Activated T-cell treated with anti-CD3 and anti-CD28 coated beads, Interleukin-2, amount 50 U/mL, for 72 hours (primary cell): ENCODE measurements at regions not wholly inside any gene's neighbourhood (a gene's known extent, or its start where the extent isn't known, plus 50 kb on each side); places are given as distances from the start of the nearest gene placed in this dataset.

Source experiments
- ATAC-seq, 2 donors: fragments of 150-1000 bp; cut with Tn5 transposase; replicated peaks in 1 of 2; 2 replicates each; pipeline ENCODE4 v1.10.0; 2021; ENCODE audit warnings: moderate library complexity in 2 of 2, mild to moderate bottlenecking in 1 of 2
- DNase-seq, 2 donors: peaks; one replicate each; pipeline ENCODE4 v3.0.0; 2021 to 2022; ENCODE audit warnings: mixed read lengths in 1 of 2
- H3K27ac Mint-ChIP-seq: one replicate; pipeline ENCODE4 v1.8.0; 2022; ENCODE audit warnings: mild to moderate bottlenecking, moderate library complexity, mixed read lengths
- H3K27me3 Mint-ChIP-seq: one replicate; pipeline ENCODE4 v1.8.0; 2022; ENCODE audit warnings: low read depth, mixed read lengths
- H3K36me3 Mint-ChIP-seq, 2 donors: one replicate each; pipeline ENCODE4 v1.8.0; 2022; ENCODE audit warnings: mixed read lengths in 2 of 2, mild to moderate bottlenecking in 1 of 2; ENCODE audit not compliant: insufficient read depth in 2 of 2
- H3K4me1 Mint-ChIP-seq: one replicate; pipeline ENCODE4 v1.8.0; 2022; ENCODE audit warnings: low read depth, mixed read lengths
- H3K4me3 Mint-ChIP-seq, 2 donors: one replicate each; pipeline ENCODE4 v1.8.0; 2022; ENCODE audit warnings: mild to moderate bottlenecking in 2 of 2, mixed read lengths in 2 of 2, moderate library complexity in 2 of 2
- H3K9me3 Mint-ChIP-seq, 2 donors: one replicate each; pipeline ENCODE4 v1.8.0; 2022; ENCODE audit warnings: mixed read lengths in 2 of 2

DNA sequence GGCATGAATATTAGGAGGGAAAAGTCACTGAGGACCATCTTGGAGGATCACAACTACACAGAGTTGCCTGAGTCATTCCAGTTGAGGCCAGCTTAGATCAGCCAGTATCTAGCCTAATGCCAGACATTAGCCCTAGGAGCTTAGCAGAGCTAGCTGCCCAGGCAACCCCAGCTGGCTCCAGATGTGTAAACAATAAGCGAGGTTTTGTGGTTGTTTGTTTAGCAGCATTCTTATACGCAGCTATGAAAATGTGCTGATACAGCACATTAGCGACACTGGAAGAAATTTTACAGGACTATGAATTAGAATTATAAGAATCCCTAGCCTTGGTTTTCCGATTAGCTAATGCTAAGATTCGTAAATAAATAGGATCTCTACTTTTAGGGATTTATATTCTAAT is 59.3 kb downstream of the BTBD3 start:
- DNase-seq (no peak), ATAC-seq (no peak)
- Mint-ChIP-seq H3K27me3 (peaks cover 7% of the 10 kb centered on the region), H3K4me1 (no peaks in the 10 kb centered on the region), H3K36me3 (no peaks in the 10 kb centered on the region), H3K27ac (no peak overlapping the region), H3K4me3 (no peak overlapping the region), H3K9me3 (peaks cover 1 to 4% of the 10 kb centered on the region in 2 donors)

DNA sequence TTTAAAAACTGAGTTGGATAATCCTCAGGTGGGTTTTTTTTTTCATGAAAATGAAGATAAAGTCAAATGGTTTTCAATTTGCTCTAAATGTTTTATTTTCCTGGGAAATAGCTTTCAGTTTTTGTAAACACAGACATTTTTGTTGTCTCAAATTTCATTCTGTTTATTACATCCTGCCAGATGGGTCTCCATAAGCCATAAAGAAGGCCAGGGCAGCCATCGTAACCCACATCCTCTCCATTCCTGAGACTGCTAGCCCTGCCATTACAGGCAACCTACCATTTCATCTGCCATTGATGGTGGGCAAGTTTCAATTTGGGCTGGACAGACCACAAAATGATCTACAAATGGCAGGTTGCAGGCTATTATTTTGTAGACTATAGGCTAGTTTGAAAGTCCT is 60.8 kb downstream of the BTBD3 start:
- Mint-ChIP-seq H3K9me3 (peaks cover 1 to 2% of the 10 kb centered on the region in 2 donors), H3K4me1 (no peaks in the 10 kb centered on the region), H3K4me3 (no peak overlapping the region), H3K27ac (no peak overlapping the region), H3K36me3 (no peaks in the 10 kb centered on the region), H3K27me3 (peaks cover 7% of the 10 kb centered on the region)
- no peak for ATAC-seq
- DNase-seq, result no peak

DNA sequence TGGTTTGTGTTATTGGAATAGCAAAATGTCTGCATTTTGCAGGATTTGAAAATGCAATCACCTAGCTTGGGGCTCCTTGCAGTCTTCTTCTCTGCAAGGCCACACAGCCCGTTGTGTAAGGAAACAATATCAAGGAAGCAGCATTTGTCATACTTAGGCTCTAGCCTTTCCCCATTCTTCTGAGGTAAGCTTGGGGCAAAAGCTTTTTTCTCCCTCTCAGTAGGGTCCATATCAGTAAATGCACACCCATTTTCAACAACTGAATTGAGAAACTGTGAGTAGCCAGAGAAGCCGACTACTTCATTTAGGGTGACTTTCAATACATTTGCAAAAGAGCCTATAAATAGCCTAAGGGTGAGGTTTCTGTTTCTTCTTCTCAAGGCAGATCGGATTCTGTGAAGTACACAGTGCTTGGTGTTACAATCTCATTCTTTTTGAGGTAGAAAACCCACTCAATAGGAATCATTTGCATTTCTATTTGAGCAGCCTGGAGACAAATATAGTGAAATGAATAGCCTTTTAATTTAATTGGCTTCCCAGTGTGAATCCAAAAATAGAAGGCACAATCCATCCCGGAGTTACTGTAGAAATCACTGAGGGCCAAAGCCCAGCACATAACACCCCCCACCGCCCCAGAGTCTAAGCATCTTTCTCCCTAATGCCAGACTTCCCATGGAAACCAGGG is 61.8 kb downstream of the BTBD3 start:
- no peaks in the 10 kb centered on the region for H3K4me1 Mint-ChIP-seq
- H3K27me3 Mint-ChIP-seq, result no peaks in the 10 kb centered on the region
- DNase-seq (no peak), ATAC-seq (no peak)
- no peak overlapping the region for H3K27ac Mint-ChIP-seq
- H3K9me3 Mint-ChIP-seq, result peaks cover 0 to 2% of the 10 kb centered on the region in 2 donors
- no peak overlapping the region for H3K4me3 Mint-ChIP-seq
- H3K36me3 Mint-ChIP-seq, result no peaks in the 10 kb centered on the region

GRCh38 chr20:11980263-11980662 is 62.6 kb downstream of the BTBD3 start:
- Mint-ChIP-seq H3K27ac (no peak overlapping the region), H3K36me3 (no peaks in the 10 kb centered on the region), H3K27me3 (no peaks in the 10 kb centered on the region), H3K4me3 (no peak overlapping the region), H3K4me1 (no peaks in the 10 kb centered on the region), H3K9me3 (peaks cover 0 to 2% of the 10 kb centered on the region in 2 donors)
- no peak for ATAC-seq
- no peak for DNase-seq

DNA sequence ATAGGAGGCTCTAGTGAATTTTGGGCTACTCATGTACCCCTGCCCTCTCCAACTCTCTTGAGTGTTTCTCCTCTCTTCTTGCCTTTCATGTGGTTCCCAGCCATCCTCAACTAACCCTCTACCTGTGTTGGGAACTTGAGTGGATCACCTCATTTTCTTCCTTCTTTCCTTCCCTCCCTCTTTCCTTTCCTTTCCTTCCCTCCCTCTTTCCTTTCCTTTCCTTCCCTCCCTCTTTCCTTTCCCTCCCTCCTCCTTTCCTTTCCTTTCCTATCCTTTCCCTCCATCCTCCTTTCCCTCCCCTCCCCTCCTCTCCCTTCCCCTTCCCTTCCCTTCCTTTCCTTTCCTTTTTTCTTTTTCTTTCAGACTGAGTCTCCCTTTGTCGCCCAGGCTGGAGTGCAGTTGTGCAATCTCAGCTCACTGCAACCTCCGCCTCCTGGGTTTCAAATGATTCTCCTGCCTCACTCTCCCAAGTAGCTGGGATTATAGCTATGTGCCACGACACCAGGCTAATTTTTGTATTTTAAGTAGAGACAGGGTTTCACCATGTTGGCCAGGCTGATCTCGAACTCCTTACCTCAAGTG is 63.8 kb downstream of the BTBD3 start:
- no peaks in the 10 kb centered on the region for H3K4me1 Mint-ChIP-seq
- no peaks in the 10 kb centered on the region for H3K36me3 Mint-ChIP-seq
- H3K9me3 Mint-ChIP-seq, result peaks cover 0 to 5% of the 10 kb centered on the region in 2 donors
- H3K27me3 Mint-ChIP-seq, result no peaks in the 10 kb centered on the region
- H3K27ac Mint-ChIP-seq, result no peak overlapping the region
- no peak overlapping the region for H3K4me3 Mint-ChIP-seq
- DNase-seq (no peak), ATAC-seq (no peak)

GRCh38 chr20:11982289-11982954 is 64.7 kb downstream of the BTBD3 start:
- H3K4me1 Mint-ChIP-seq, result no peaks in the 10 kb centered on the region
- peaks cover 0 to 3% of the 10 kb centered on the region in 2 donors for H3K9me3 Mint-ChIP-seq
- ATAC-seq, result no peak
- H3K27ac Mint-ChIP-seq, result no peak overlapping the region
- DNase-seq, result no peak
- H3K27me3 Mint-ChIP-seq, result no peaks in the 10 kb centered on the region
- H3K4me3 Mint-ChIP-seq, result no peak overlapping the region
- H3K36me3 Mint-ChIP-seq, result no peaks in the 10 kb centered on the region

- no peak for DNase-seq
- no peaks in the 10 kb centered on the region for H3K4me1 Mint-ChIP-seq
- H3K27me3 Mint-ChIP-seq, result peaks cover 3% of the 10 kb centered on the region
- no peak overlapping the region for H3K27ac Mint-ChIP-seq
- peaks cover 0 to 3% of the 10 kb centered on the region in 2 donors for H3K9me3 Mint-ChIP-seq
- no peak for ATAC-seq
- no peak overlapping the region for H3K4me3 Mint-ChIP-seq
- H3K36me3 Mint-ChIP-seq, result no peaks in the 10 kb centered on the region
Measured at GRCh38 chr20:11982955-11983470, 65.3 kb downstream of the BTBD3 start.

DNA sequence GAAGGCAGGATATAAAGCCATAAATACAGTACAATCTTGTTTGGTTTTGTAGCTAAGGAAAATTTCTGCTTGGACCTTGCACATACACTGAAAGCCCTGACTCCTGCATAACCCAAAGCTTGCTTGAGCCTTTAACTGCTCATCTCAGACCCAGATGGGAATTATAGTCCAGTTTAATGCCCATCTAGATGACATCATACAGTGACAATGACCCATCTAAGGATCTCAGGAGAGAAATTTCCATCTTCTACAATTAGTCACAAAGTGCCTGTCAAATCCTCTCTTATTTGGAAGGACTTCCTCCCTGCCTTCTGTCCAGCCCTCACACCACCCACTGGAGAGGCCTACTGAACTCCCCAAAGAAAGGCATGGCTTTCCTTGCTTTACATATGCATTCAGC is 69.3 kb downstream of the BTBD3 start:
- Mint-ChIP-seq H3K36me3 (no peaks in the 10 kb centered on the region), H3K4me1 (no peaks in the 10 kb centered on the region), H3K4me3 (no peak overlapping the region), H3K27ac (no peak overlapping the region), H3K27me3 (peaks cover 5% of the 10 kb centered on the region), H3K9me3 (peaks cover 0 to 5% of the 10 kb centered on the region in 2 donors)
- no peak for DNase-seq
- ATAC-seq, result no peak

GRCh38 chr20:11987526-11987925 is 69.8 kb downstream of the BTBD3 start:
- H3K4me1 Mint-ChIP-seq, result no peaks in the 10 kb centered on the region
- no peak overlapping the region for H3K27ac Mint-ChIP-seq
- H3K9me3 Mint-ChIP-seq, result peaks cover 0 to 5% of the 10 kb centered on the region in 2 donors
- peaks cover 5% of the 10 kb centered on the region for H3K27me3 Mint-ChIP-seq
- no peaks in the 10 kb centered on the region for H3K36me3 Mint-ChIP-seq
- DNase-seq (no peak), ATAC-seq (no peak)
- no peak overlapping the region for H3K4me3 Mint-ChIP-seq

- ATAC-seq, result no peak
- Mint-ChIP-seq H3K4me3 (no peak overlapping the region), H3K4me1 (no peaks in the 10 kb centered on the region), H3K36me3 (no peaks in the 10 kb centered on the region), H3K9me3 (peaks cover 0 to 6% of the 10 kb centered on the region in 2 donors), H3K27ac (no peak overlapping the region), H3K27me3 (peaks cover 5% of the 10 kb centered on the region)
- no peak for DNase-seq
Measured at GRCh38 chr20:11989018-11989771, 71.5 kb downstream of the BTBD3 start.

DNA sequence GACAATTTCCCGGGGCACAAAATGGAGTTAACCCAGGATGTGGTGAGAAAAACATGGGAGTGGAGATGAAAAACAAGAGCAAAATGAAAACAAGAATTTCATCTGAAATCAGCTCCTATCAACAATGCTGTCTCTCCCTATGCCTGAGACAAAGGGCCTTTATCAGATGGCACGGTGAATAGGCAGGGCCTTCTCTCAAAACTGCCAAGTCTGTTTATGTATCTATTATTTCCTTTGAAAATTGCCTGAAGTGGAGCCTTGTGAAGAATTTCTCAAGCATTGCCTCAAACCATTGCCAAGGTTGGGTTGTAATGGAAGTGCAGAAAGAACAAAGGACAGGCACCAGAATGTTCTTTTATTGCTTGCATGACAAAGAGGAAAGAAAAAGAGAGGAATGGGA is 74.7 kb downstream of the BTBD3 start:
- H3K27me3 Mint-ChIP-seq, result peaks cover 5% of the 10 kb centered on the region
- DNase-seq (no peak), ATAC-seq (no peak)
- H3K27ac Mint-ChIP-seq, result no peak overlapping the region
- no peak overlapping the region for H3K4me3 Mint-ChIP-seq
- H3K36me3 Mint-ChIP-seq, result no peaks in the 10 kb centered on the region
- H3K9me3 Mint-ChIP-seq, result peaks cover 0 to 4% of the 10 kb centered on the region in 2 donors
- H3K4me1 Mint-ChIP-seq, result no peaks in the 10 kb centered on the region

GRCh38 chr20:11993886-11994461 is 76.3 kb downstream of the BTBD3 start:
- H3K4me3 Mint-ChIP-seq, result no peak overlapping the region
- H3K36me3 Mint-ChIP-seq, result no peaks in the 10 kb centered on the region
- no peak for ATAC-seq
- no peak overlapping the region for H3K27ac Mint-ChIP-seq
- DNase-seq, result no peak
- no peaks in the 10 kb centered on the region for H3K27me3 Mint-ChIP-seq
- no peaks in the 10 kb centered on the region for H3K4me1 Mint-ChIP-seq
- H3K9me3 Mint-ChIP-seq, result peaks cover 0 to 5% of the 10 kb centered on the region in 2 donors
